Gastroesophageal sphincter (tissue), 4 donors: ENCODE measurements at regions not wholly inside any gene's neighbourhood (a gene's known extent, or its start where the extent isn't known, plus 50 kb on each side); places are given as distances from the start of the nearest gene placed in this dataset.

Source experiments
- ATAC-seq: fragments of 150-250 bp; one replicate; pipeline ENCODE4 v1.9.1; 2016; ENCODE audit warnings: mild to moderate bottlenecking, moderate library complexity
- H3K27ac ChIP-seq, 4 donors: fragments of 200-600 bp; sonication (generic) in 3 of 4; 1 replicate in 3 of 4; 2 replicates in 1 of 4; pipeline ENCODE4 v1.5.1; 2016 to 2019
- H3K27me3 ChIP-seq: fragments of 200-600 bp; sonication (generic); one replicate; pipeline ENCODE4 v1.5.1; 2019
- H3K36me3 ChIP-seq, 2 donors: fragments of 200-600 bp; sonication (generic); one replicate each; pipeline ENCODE4 v1.5.1; 2019; ENCODE audit warnings: control low read depth in 1 of 2
- H3K4me1 ChIP-seq, 3 donors: fragments of 200-600 bp; sonication (generic); 1 replicate in 2 of 3; 2 replicates in 1 of 3; pipeline ENCODE4 v1.5.1; 2016 to 2019; ENCODE audit warnings: control low read depth in 2 of 3
- H3K4me3 ChIP-seq, 2 donors: fragments of 200-600 bp; sonication (generic); one replicate each; pipeline ENCODE4 v1.5.1; 2019; ENCODE audit warnings: mild to moderate bottlenecking in 1 of 2, moderate library complexity in 1 of 2
- H3K9me3 ChIP-seq, 3 donors: fragments of 200-600 bp; sonication (generic); one replicate each; pipeline ENCODE4 v1.5.1; 2017 to 2019; ENCODE audit warnings: control low read depth in 2 of 3
- EP300 ChIP-seq: sonication (generic); formaldehyde crosslinking; IDR thresholded peaks from one replicate; pipeline ENCODE4 v1.6.1; 2017; ENCODE audit warnings: antibody characterized with exemption, mild to moderate bottlenecking
- POLR2A ChIP-seq, 2 donors: fragments of 450-650 bp; IDR thresholded peaks; one replicate each; pipeline ENCODE4 v1.6.1; 2017; ENCODE audit warnings: antibody characterized with exemption in 2 of 2, mild to moderate bottlenecking in 2 of 2, moderate library complexity in 1 of 2
- POLR2AphosphoS5 ChIP-seq: sonication (generic); formaldehyde crosslinking; IDR thresholded peaks from one replicate; pipeline ENCODE4 v1.6.1; 2017; ENCODE audit warnings: antibody characterized with exemption
- WGBS, 2 donors: methylation state at CpG; one replicate each; pipeline ENCODE4 v1.1.5; 2018; ENCODE audit warnings: low coverage in 1 of 2; 5-methylcytosine and 5-hydroxymethylcytosine counted together
- TF ChIP-seq, protein P1 (sequence below), 4 experiments: fragments of 200-600 bp in 2 of 4; fragments of 450-650 bp in 2 of 4; sonication (generic) in 1 of 4; IDR thresholded peaks; one replicate each; pipeline ENCODE4 v1.5.1; 2017 to 2019; ENCODE audit warnings: antibody characterized with exemption in 4 of 4, mild to moderate bottlenecking in 2 of 4, moderate library complexity in 2 of 4

DNA sequence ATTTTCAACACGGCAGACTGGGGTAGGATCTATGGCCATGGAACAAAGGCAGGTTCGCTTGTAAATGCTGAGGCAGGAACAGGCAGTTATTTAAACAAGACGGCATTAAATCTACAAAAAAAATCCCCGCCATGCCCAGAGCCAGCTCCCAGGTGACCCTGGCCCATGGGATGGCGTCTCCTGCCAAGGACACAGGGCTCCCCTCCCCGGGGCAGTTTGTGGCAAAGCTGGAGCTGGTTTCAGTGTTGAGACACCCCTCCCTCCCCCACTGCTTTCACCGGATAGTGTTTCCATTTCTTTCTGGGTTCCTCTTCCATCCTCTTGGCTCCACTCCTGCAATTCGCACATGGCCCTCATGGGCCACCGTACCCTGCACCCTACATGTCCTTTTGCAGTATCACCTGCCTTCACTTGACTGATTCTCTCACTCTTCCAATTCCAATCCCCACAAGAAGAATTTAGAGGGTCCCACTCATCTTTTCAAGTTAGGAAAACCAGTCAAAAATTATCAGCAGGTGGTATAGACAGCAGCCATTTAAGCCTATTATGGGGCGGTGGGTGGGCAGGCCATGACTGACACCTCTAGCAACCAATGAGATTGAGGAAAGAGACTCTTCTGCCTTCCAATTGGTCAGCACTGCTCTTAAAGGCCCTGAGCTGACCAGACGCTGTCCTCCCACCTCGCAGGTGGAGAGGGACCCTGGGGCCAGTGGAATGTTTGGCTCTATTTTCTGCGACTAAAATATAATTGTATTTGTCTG is 52.0 kb downstream of the OLIG1 start:
- Histone ChIP-seq H3K4me3 (no peak overlapping the region), H3K27me3 (peaks cover 67% of the 10 kb centered on the region), H3K36me3 (no peaks in the 10 kb centered on the region), H3K9me3 (no peaks in the 10 kb centered on the region), H3K4me1 (peaks cover 0 to 2% (median 0%) of the 10 kb centered on the region in 3 donors), H3K27ac (no peak overlapping the region)
- WGBS, 2 donors, result 76 to 100% methylated on average over 2 to 9 of the region's 13 CpGs
- TF ChIP-seq, protein P1, sequence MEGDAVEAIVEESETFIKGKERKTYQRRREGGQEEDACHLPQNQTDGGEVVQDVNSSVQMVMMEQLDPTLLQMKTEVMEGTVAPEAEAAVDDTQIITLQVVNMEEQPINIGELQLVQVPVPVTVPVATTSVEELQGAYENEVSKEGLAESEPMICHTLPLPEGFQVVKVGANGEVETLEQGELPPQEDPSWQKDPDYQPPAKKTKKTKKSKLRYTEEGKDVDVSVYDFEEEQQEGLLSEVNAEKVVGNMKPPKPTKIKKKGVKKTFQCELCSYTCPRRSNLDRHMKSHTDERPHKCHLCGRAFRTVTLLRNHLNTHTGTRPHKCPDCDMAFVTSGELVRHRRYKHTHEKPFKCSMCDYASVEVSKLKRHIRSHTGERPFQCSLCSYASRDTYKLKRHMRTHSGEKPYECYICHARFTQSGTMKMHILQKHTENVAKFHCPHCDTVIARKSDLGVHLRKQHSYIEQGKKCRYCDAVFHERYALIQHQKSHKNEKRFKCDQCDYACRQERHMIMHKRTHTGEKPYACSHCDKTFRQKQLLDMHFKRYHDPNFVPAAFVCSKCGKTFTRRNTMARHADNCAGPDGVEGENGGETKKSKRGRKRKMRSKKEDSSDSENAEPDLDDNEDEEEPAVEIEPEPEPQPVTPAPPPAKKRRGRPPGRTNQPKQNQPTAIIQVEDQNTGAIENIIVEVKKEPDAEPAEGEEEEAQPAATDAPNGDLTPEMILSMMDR (IDR thresholded peaks at IDR 0.05), result no peak
- TF ChIP-seq EP300 (no peak), POLR2AphosphoS5 (no peak), POLR2A (IDR thresholded peaks at IDR 0.05) (no peak)
- ATAC-seq, result no peak

DNA sequence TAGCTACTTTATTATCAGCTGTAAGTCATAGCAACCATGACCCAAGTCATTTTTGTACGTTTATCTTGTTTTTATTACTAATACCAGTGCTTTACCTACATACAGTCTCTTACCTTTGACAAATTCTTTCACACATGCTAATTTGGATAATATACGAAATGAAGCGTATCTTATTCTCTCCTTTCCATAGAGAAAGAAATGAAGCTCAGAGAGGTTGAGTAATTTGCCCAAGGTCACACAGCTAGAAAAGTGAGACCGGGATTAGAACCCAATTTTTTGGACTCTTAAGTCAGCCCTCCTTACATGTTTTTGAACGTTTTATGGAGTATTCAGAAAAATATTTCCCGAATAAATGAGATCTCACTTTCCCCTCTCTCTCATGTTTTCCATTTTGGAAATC is 52.6 kb downstream of the OLIG1 start:
- Histone ChIP-seq H3K9me3 (no peaks in the 10 kb centered on the region), H3K27ac (no peak overlapping the region), H3K36me3 (no peaks in the 10 kb centered on the region), H3K4me3 (no peak overlapping the region), H3K4me1 (peaks cover 0 to 8% (median 0%) of the 10 kb centered on the region in 3 donors), H3K27me3 (peaks cover 66% of the 10 kb centered on the region)
- no peak for ATAC-seq
- WGBS, 2 donors, result 75 to 84% methylated on average over 6 of the region's 6 CpGs
- TF ChIP-seq POLR2AphosphoS5 (no peak), POLR2A (IDR thresholded peaks at IDR 0.05) (no peak), EP300 (no peak)
- TF ChIP-seq, protein P1 (IDR thresholded peaks at IDR 0.05), result no peak

DNA sequence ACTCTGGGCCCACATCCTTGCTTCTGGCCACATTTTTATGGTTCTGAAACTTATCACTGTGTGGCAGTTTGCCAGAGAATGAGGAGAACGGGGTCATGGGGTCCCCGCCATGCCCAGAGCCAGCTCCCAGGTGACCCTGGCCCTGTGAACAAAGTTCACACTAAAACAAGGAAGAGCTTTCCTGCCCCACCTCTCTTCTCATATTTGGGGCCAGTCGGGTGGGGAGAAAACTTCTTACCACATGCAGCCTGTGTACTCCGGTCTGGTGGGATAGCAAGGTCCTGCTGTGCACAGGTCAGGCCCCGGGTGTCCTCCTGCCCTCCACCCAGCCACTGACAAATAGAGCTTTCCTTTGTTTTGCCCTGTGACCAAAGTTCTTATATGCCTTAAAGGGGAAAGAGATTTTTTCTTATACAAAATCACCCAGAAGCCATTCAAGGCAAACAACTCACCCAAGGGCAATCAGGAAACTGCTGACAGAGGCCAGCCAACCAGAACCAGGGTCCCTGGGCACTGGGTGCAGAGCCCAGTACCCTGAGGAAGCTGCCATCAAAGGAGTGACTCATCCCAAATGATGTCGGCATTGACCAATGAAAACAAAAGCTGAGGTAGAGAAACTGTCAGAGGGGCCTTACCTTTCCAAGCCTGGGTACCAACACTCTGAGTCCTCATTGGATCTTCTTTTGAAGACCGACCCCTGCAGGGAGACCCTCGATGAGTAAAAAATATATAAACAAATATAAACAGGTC is 53.6 kb downstream of the OLIG1 start:
- no peak overlapping the region for H3K27ac ChIP-seq
- peaks cover 70% of the 10 kb centered on the region for H3K27me3 ChIP-seq
- ATAC-seq, result no peak
- TF ChIP-seq, protein P1 (IDR thresholded peaks at IDR 0.05), result no peak
- TF ChIP-seq EP300 (no peak), POLR2AphosphoS5 (no peak), POLR2A (IDR thresholded peaks at IDR 0.05) (no peak)
- H3K4me3 ChIP-seq, result no peak overlapping the region
- H3K9me3 ChIP-seq, result no peaks in the 10 kb centered on the region
- no peaks in the 10 kb centered on the region for H3K36me3 ChIP-seq
- peaks cover 0 to 13% (median 0%) of the 10 kb centered on the region in 3 donors for H3K4me1 ChIP-seq
- 70 to 80% methylated on average over 2 of the region's 8 CpGs for WGBS, 2 donors

DNA sequence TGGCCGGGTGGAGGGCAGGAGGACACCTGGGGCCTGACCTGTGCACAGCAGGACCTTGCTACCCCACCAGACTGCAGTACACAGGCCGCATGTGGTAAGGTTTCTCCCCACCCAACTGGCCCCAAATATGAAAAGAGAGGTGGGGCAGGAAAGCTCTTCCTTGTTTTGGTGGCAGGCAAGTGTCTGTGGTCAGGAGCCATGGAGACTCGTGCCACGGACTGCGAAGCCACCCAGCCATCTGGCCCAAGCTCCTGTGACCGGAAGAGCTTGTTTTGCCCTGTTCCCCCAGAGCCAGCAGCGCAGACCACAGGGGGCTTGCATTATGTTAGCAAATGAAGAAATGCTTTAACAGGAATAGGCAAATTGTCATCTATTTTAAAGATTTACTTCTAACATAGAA is 54.9 kb downstream of the OLIG1 start:
- Histone ChIP-seq H3K4me1 (peaks cover 0 to 13% (median 0%) of the 10 kb centered on the region in 3 donors), H3K36me3 (no peaks in the 10 kb centered on the region), H3K27me3 (peaks cover 73% of the 10 kb centered on the region), H3K27ac (no peak overlapping the region), H3K9me3 (no peaks in the 10 kb centered on the region), H3K4me3 (no peak overlapping the region)
- WGBS, 2 donors, result 94 to 100% methylated on average over 1 to 3 of the region's 7 CpGs
- TF ChIP-seq EP300 (no peak), POLR2A (IDR thresholded peaks at IDR 0.05) (no peak), POLR2AphosphoS5 (no peak)
- TF ChIP-seq, protein P1 (IDR thresholded peaks at IDR 0.05), result no peak
- ATAC-seq, result no peak
